ENCODE measurements at regions not wholly inside any gene's neighbourhood (a gene's known extent, or its start where the extent isn't known, plus 50 kb on each side); places are given as distances from the start of the nearest gene placed in this dataset.

DNA sequence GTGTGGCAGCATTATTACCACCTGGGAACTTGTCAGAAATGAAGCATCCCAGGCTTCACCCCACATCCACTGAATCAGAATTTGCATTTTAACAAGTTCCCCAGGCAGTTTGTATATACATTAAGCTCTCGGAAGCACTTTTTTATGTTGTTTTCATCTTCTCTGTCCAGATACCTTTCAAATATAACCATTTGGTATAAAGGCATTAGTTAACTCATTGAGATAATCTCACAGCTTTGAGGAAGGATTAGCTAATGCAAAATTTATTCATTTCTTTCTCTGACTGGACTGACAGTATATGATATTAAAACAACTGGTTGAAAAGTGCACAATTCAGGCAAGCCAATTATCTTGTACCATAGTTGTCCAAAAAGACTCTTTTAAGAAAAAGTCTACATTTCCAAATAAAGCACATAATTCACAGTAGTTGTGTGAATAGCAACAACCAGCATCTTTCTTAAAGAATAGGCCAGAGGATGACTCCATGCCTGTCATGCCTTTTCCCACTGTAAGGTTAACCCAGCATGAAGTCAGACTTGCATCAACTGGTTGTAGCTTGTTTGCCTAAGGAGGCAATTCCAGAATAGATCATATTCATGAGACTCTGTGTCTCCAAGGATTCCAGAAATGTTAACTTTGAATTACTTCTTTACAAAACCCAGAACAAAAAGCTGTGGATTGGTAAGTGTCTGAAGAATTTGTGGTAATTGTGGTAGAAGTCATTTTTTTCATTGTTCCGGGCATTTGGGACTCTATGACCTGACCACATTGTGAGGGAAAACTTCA is 254.3 kb upstream of the SESN3 start:
- TF ChIP-seq, protein P1, sequence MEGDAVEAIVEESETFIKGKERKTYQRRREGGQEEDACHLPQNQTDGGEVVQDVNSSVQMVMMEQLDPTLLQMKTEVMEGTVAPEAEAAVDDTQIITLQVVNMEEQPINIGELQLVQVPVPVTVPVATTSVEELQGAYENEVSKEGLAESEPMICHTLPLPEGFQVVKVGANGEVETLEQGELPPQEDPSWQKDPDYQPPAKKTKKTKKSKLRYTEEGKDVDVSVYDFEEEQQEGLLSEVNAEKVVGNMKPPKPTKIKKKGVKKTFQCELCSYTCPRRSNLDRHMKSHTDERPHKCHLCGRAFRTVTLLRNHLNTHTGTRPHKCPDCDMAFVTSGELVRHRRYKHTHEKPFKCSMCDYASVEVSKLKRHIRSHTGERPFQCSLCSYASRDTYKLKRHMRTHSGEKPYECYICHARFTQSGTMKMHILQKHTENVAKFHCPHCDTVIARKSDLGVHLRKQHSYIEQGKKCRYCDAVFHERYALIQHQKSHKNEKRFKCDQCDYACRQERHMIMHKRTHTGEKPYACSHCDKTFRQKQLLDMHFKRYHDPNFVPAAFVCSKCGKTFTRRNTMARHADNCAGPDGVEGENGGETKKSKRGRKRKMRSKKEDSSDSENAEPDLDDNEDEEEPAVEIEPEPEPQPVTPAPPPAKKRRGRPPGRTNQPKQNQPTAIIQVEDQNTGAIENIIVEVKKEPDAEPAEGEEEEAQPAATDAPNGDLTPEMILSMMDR (IDR thresholded peaks at IDR 0.05): no peak
- H3K36me3 Mint-ChIP-seq (ENCODE audit: low read depth): no peaks in the 10 kb centered on the region
- H3K4me1 Mint-ChIP-seq (ENCODE audit: low read depth): no peaks in the 10 kb centered on the region
- DNase-seq: no peak
- peaks cover 26% of the 10 kb centered on the region for H3K9me3 Mint-ChIP-seq
- H3K27me3 Mint-ChIP-seq (ENCODE audit: insufficient read depth): peaks cover 1% of the 10 kb centered on the region; the same call in 1 of the 2 replicates
- H3K4me3 Mint-ChIP-seq: no peak overlapping the region
- no peak overlapping the region for H3K27ac Mint-ChIP-seq

DNA sequence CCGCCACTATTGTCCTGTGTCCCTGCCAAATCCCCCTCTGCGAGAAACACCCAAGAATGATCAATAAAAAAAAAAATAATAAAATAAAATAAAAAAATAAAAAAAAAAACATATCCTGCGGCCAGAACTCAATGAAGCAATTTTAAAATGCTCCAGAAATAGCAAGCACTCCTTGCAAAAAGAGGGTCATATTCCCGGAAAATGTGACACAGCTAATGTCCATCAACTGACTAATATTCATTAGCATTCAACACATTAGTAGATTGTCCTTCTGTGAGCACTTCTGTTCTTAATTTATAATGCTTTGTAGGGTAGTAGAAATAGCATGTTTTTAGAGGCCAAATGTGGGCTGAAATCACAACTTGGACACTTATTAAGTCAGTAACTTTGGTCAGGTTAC is 252.3 kb upstream of the SESN3 start:
- TF ChIP-seq, protein P1 (IDR thresholded peaks at IDR 0.05): no peak
- H3K27ac Mint-ChIP-seq: no peak overlapping the region
- H3K36me3 Mint-ChIP-seq (ENCODE audit: low read depth): no peaks in the 10 kb centered on the region
- H3K9me3 Mint-ChIP-seq: peaks cover 20% of the 10 kb centered on the region; the same call in 1 of the 2 replicates
- no peak for DNase-seq
- H3K4me1 Mint-ChIP-seq (ENCODE audit: low read depth): no peaks in the 10 kb centered on the region
- H3K4me3 Mint-ChIP-seq: no peak overlapping the region
- peaks cover 1% of the 10 kb centered on the region; the same call in 1 of the 2 replicates for H3K27me3 Mint-ChIP-seq (ENCODE audit: insufficient read depth)

DNA sequence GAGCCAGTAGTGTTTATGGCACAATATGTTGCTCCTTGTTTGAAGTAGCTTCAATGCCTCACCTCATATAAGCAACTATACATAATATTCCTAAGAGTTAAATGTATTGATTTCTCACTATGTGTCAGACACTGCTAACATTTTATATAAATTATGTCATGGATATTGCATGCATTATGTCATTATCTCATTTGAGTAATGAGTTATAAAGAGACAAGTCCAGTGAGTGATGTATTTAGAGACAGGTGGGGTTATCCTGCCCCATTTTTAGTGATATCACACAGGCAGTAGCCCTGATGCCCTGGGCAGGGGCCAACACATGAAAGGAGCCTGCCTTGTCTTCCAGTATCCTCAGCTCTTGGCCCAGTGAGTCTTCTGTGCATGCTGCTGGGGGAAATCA is 247.0 kb upstream of the SESN3 start:
- DNase-seq: no peak
- Mint-ChIP-seq H3K27ac (no peak overlapping the region), H3K4me3 (no peak overlapping the region), H3K9me3 (peaks cover 10% of the 10 kb centered on the region), H3K36me3 (ENCODE audit: low read depth) (no peaks in the 10 kb centered on the region), H3K4me1 (ENCODE audit: low read depth) (no peaks in the 10 kb centered on the region), H3K27me3 (ENCODE audit: insufficient read depth) (no peaks in the 10 kb centered on the region)
- TF ChIP-seq, protein P1 (IDR thresholded peaks at IDR 0.05): no peak

DNA sequence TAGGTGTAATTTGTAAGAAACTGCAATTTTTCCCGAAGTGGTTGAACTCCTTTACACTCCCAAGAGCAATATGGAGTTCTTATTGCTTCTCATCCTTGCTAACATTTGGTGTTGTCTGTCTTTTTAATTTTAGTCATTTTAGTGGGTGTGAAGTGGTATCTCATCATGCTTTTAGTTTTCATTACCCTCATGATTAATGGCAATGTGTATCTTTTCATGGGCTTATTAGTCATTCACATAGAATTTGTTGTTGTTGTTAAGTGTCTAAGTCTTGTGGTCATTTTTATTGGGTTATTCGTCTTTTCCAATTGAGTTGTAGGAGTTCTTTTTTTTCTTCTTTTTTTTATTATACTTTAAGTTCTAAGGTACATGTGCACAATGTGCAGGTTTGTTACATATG is 238.3 kb upstream of the SESN3 start:
- TF ChIP-seq, protein P1 (IDR thresholded peaks at IDR 0.05): no peak
- H3K4me1 Mint-ChIP-seq (ENCODE audit: low read depth): no peaks in the 10 kb centered on the region
- no peak overlapping the region for H3K4me3 Mint-ChIP-seq
- H3K36me3 Mint-ChIP-seq (ENCODE audit: low read depth): no peaks in the 10 kb centered on the region
- H3K27ac Mint-ChIP-seq: no peak overlapping the region
- 0 out of 2 replicates have a peak, but pooled peaks cover 5% of the 10 kb centered on the region for H3K9me3 Mint-ChIP-seq
- no peak for DNase-seq
- H3K27me3 Mint-ChIP-seq (ENCODE audit: insufficient read depth): no peaks in the 10 kb centered on the region

DNA sequence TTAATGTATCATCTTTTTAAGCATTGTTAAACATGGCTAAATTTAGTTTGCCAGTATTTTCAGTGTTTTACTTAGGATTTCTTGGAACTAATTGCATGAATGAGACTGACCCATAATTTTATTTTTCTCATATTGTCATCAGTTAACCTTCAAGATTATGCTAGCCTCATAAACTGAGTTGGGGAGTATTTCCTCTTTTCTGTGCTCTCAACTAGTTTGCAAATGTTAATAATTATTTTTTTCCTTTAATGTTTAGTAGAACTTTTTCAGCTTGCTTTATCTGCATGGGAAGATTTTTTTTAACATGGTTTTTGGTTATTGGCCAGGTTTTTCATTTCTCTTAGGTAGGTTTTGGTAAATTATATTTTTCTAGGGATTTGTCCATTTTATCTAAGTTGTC is 235.4 kb upstream of the SESN3 start:
- Mint-ChIP-seq H3K27me3 (ENCODE audit: insufficient read depth) (no peaks in the 10 kb centered on the region), H3K36me3 (ENCODE audit: low read depth) (no peaks in the 10 kb centered on the region), H3K9me3 (peaks cover 21% of the 10 kb centered on the region), H3K4me1 (ENCODE audit: low read depth) (no peaks in the 10 kb centered on the region), H3K27ac (no peak overlapping the region), H3K4me3 (no peak overlapping the region)
- TF ChIP-seq, protein P1 (IDR thresholded peaks at IDR 0.05): no peak
- no peak for DNase-seq

Measured in HFFc6 (cell line).